B cell (primary cell): ENCODE measurements at regions not wholly inside any gene's neighbourhood (a gene's known extent, or its start where the extent isn't known, plus 50 kb on each side); places are given as distances from the start of the nearest gene placed in this dataset.

Experiments
- ATAC-seq: fragments of 200-7000 bp; cut with Tn5 transposase; one replicate; pipeline ENCODE4 v1.10.0; 2021; ENCODE audit warnings: low read depth, mild to moderate bottlenecking, moderate number of reproducible peaks, moderate library complexity
- CTCF ChIA-PET: fragments of 350-600 bp; sonication (Branson Sonifier 250); formaldehyde crosslinking; loops from one replicate; lab custom pipeline; 2021; ENCODE audit warnings: antibody characterized with exemption, inconsistent platforms; lab: Charles Lee
- POLR2A ChIA-PET: fragments of 350-600 bp; sonication (Branson Sonifier 250); formaldehyde crosslinking; loops from one replicate; lab custom pipeline; 2021; ENCODE audit warnings: antibody characterized with exemption; lab: Charles Lee
- DNase-seq: peaks from one replicate; pipeline ENCODE4 v3.0.0; 2013
- H2AFZ ChIP-seq: 2 replicates; pipeline ENCODE4 v1.6.1; 2012; ENCODE audit warnings: mild to moderate bottlenecking, low read depth, low read length; ENCODE audit not compliant: insufficient read depth, poor library complexity, severe bottlenecking
- H3K27ac ChIP-seq, 2 donors: 1 replicate in 1 of 2; 2 replicates in 1 of 2; pipeline ENCODE4 v1.5.1; 2012 to 2013; ENCODE audit warnings: low read length in 2 of 2, mild to moderate bottlenecking in 2 of 2, moderate library complexity in 1 of 2
- H3K27me3 ChIP-seq, 4 experiments: fragments of 200-600 bp in 1 of 4; sonication (generic) in 1 of 4; replicated peaks in 1 of 4; 1 replicate in 2 of 4; 2 replicates in 2 of 4; pipeline versions ENCODE4 v1.6.1 to v1.7.0; 2013 to 2016; ENCODE audit warnings: low read length in 3 of 4, mild to moderate bottlenecking in 2 of 4, mixed read lengths in 1 of 4, moderate library complexity in 1 of 4; ENCODE audit not compliant: insufficient read depth in 4 of 4, control insufficient read depth in 3 of 4; ENCODE audit errors: control extremely low read depth in 1 of 4
- H3K36me3 ChIP-seq, 2 experiments: replicated peaks in 1 of 2; 1 replicate in 1 of 2; 2 replicates in 1 of 2; pipeline versions ENCODE4 v1.6.1 to v1.7.1; 2013; ENCODE audit warnings: low read length in 1 of 2; ENCODE audit not compliant: insufficient read depth in 2 of 2, control insufficient read depth in 1 of 2; ENCODE audit errors: control extremely low read depth in 1 of 2, extremely low read depth in 1 of 2
- H3K4me1 ChIP-seq, 2 donors: fragments of 200-600 bp in 1 of 2; sonication (generic) in 1 of 2; 1 replicate in 1 of 2; 2 replicates in 1 of 2; pipeline versions ENCODE4 v1.5.1 to v1.6.1; 2013 to 2017; ENCODE audit warnings: low read length in 2 of 2; ENCODE audit not compliant: control insufficient read depth in 2 of 2, insufficient read depth in 2 of 2
- H3K4me2 ChIP-seq: replicated peaks from 2 replicates; pipeline ENCODE3; 2012; ENCODE audit warnings: mild to moderate bottlenecking, low read depth, low read length; ENCODE audit not compliant: poor library complexity, severe bottlenecking
- H3K4me3 ChIP-seq, 5 experiments: fragments of 200-600 bp in 1 of 5; sonication (generic) in 1 of 5; 1 replicate in 3 of 5; 2 replicates in 2 of 5; pipeline versions ENCODE4 v1.5.1 to v1.7.0; 2011 to 2016; ENCODE audit warnings: low read length in 4 of 5, mild to moderate bottlenecking in 4 of 5, low read depth in 2 of 5, control low read depth in 1 of 5, moderate library complexity in 1 of 5; ENCODE audit not compliant: insufficient read depth in 1 of 5; ENCODE audit errors: control extremely low read depth in 1 of 5, extremely low read depth in 1 of 5
- H3K79me2 ChIP-seq: fragments of 200-600 bp; sonication (generic); one replicate; pipeline ENCODE4 v1.6.0; 2016; ENCODE audit warnings: low read length; ENCODE audit not compliant: control insufficient read depth, insufficient read depth
- H3K9ac ChIP-seq: fragments of 200-600 bp; sonication (generic); 2 replicates; pipeline ENCODE4 v1.6.1; 2017; ENCODE audit warnings: mild to moderate bottlenecking, low read length, moderate library complexity
- H3K9me3 ChIP-seq, 3 donors: one replicate each; pipeline versions ENCODE4 v1.6.1 to v1.7.1; 2013; ENCODE audit warnings: low read length in 2 of 3; ENCODE audit not compliant: control insufficient read depth in 2 of 3, insufficient read depth in 1 of 3; ENCODE audit errors: control extremely low read depth in 1 of 3
- H4K20me1 ChIP-seq: 2 replicates; pipeline ENCODE4 v1.6.0; 2012; ENCODE audit warnings: mild to moderate bottlenecking, low read length; ENCODE audit not compliant: insufficient read depth, control insufficient read depth, poor library complexity, severe bottlenecking
- H3K27ac Mint-ChIP-seq: one replicate; pipeline ENCODE4 v1.8.0; 2021; ENCODE audit warnings: mixed read lengths
- H3K27me3 Mint-ChIP-seq: one replicate; pipeline ENCODE4 v1.8.0; 2021; ENCODE audit warnings: mixed read lengths
- H3K4me1 Mint-ChIP-seq: one replicate; pipeline ENCODE4 v1.8.0; 2021; ENCODE audit warnings: mixed read lengths
- H3K4me3 Mint-ChIP-seq: one replicate; pipeline ENCODE4 v1.8.0; 2021; ENCODE audit warnings: mixed read lengths
- H3K9me3 Mint-ChIP-seq: one replicate; pipeline ENCODE4 v1.8.0; 2022; ENCODE audit warnings: mixed read lengths; ENCODE audit not compliant: insufficient read depth
- CTCF ChIP-seq: fragments of 200-600 bp; IDR thresholded peaks from one replicate; pipeline ENCODE4 v1.8.0; 2022; ENCODE audit warnings: antibody characterized with exemption, mild to moderate bottlenecking
- EZH2 ChIP-seq: IDR thresholded peaks from 2 replicates; pipeline ENCODE4 v1.6.1; 2012; ENCODE audit warnings: borderline replicate concordance, low read depth, mild to moderate bottlenecking, moderate library complexity, low read length; ENCODE audit not compliant: insufficient read depth, poor library complexity, severe bottlenecking
- WGBS: methylation state at CpG from one replicate; pipeline ENCODE4 v1.1.5; 2013; ENCODE audit warnings: missing lambda C conversion rate; ENCODE audit not compliant: insufficient coverage; 5-methylcytosine and 5-hydroxymethylcytosine counted together
- intact Hi-C: fragments of 100-400 bp; cut with micrococcal nuclease; formaldehyde crosslinking; loops from one replicate; pipeline ENCODE4 v1.10.0; 2022

- Histone ChIP-seq H3K4me1 (no peaks in the 10 kb centered on the region), H3K4me2 (no peak overlapping the region), H3K79me2 (no peaks in the 10 kb centered on the region), H4K20me1 (no peaks in the 10 kb centered on the region), H3K27me3 (peaks cover 0 to 15% (median 0%) of the 10 kb centered on the region in 4 experiments), H3K9ac (no peak overlapping the region), H3K4me3 (no peak overlapping the region), H3K36me3 (no peaks in the 10 kb centered on the region), H2AFZ (no peak overlapping the region), H3K27ac (no peak overlapping the region), H3K9me3 (no peaks in the 10 kb centered on the region)
- no peak overlapping the region for H3K4me3 Mint-ChIP-seq
- no peaks in the 10 kb centered on the region for H3K9me3 Mint-ChIP-seq
- intact Hi-C loops = no loop called here
- TF ChIP-seq CTCF = no peak
- TF ChIP-seq EZH2 = no peak
- DNase-seq (no peak), ATAC-seq (no peak)
- ChIA-PET POLR2A (no interaction called here), CTCF (no interaction called here)
- WGBS = 46% methylated on average over 13 of the region's 17 CpGs
- H3K27ac Mint-ChIP-seq = no peak overlapping the region
- no peaks in the 10 kb centered on the region for H3K4me1 Mint-ChIP-seq
- peaks cover 37% of the 10 kb centered on the region for H3K27me3 Mint-ChIP-seq
Measured at GRCh38 chr9:90433398-90433941, 209.2 kb downstream of the DIRAS2 start.

GRCh38 chr9:90441814-90442213, 200.8 kb downstream of the DIRAS2 start:
- ATAC-seq (no peak), DNase-seq (no peak)
- no peaks in the 10 kb centered on the region for H3K79me2 ChIP-seq
- H3K4me3 Mint-ChIP-seq = no peak overlapping the region
- H3K4me1 ChIP-seq = no peaks in the 10 kb centered on the region
- H3K27me3 ChIP-seq = peaks cover 0 to 7% (median under 1%) of the 10 kb centered on the region in 4 experiments
- POLR2A ChIA-PET = no interaction called here
- 100% methylated on average over 2 of the region's 4 CpGs for WGBS
- CTCF ChIA-PET = no interaction called here
- no peak overlapping the region for H2AFZ ChIP-seq
- peaks cover 4% of the 10 kb centered on the region for H3K9me3 Mint-ChIP-seq
- H3K9me3 ChIP-seq = no peaks in the 10 kb centered on the region
- no peak for TF ChIP-seq CTCF
- no peak for TF ChIP-seq EZH2
- H3K4me3 ChIP-seq = no peak overlapping the region
- H3K4me1 Mint-ChIP-seq = no peaks in the 10 kb centered on the region
- intact Hi-C loops = no loop called here
- H3K9ac ChIP-seq = no peak overlapping the region
- no peak overlapping the region for H3K4me2 ChIP-seq
- no peak overlapping the region for H3K27ac ChIP-seq
- H4K20me1 ChIP-seq = no peaks in the 10 kb centered on the region
- peaks cover 44% of the 10 kb centered on the region for H3K27me3 Mint-ChIP-seq
- no peak overlapping the region for H3K27ac Mint-ChIP-seq
- no peaks in the 10 kb centered on the region for H3K36me3 ChIP-seq
